ENCODE measurements at regions not wholly inside any gene's neighbourhood (a gene's known extent, or its start where the extent isn't known, plus 50 kb on each side); places are given as distances from the start of the nearest gene placed in this dataset.

GRCh38 chr1:108067884-108068540 lies 103.0 kb upstream of the VAV3 start:
- TF ChIP-seq, protein P1, sequence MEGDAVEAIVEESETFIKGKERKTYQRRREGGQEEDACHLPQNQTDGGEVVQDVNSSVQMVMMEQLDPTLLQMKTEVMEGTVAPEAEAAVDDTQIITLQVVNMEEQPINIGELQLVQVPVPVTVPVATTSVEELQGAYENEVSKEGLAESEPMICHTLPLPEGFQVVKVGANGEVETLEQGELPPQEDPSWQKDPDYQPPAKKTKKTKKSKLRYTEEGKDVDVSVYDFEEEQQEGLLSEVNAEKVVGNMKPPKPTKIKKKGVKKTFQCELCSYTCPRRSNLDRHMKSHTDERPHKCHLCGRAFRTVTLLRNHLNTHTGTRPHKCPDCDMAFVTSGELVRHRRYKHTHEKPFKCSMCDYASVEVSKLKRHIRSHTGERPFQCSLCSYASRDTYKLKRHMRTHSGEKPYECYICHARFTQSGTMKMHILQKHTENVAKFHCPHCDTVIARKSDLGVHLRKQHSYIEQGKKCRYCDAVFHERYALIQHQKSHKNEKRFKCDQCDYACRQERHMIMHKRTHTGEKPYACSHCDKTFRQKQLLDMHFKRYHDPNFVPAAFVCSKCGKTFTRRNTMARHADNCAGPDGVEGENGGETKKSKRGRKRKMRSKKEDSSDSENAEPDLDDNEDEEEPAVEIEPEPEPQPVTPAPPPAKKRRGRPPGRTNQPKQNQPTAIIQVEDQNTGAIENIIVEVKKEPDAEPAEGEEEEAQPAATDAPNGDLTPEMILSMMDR (IDR thresholded peaks at IDR 0.05) = no peak
- TF ChIP-seq EZH2phosphoT487 (IDR thresholded peaks at IDR 0.05) = no peak
- TF ChIP-seq EZH2 (IDR thresholded peaks at IDR 0.05) = no peak
- H3K4me3 ChIP-seq = no peak overlapping the region
- Mint-ChIP-seq H3K27me3 (ENCODE audit: insufficient read depth, low read depth) (no peaks in the 10 kb centered on the region), H3K9me3 (no peaks in the 10 kb centered on the region), H3K4me3 (no peak overlapping the region), H3K4me1 (no peaks in the 10 kb centered on the region), H3K36me3 (no peaks in the 10 kb centered on the region), H3K27ac (no peak overlapping the region)
- no peaks in the 10 kb centered on the region for H3K9me3 ChIP-seq (ENCODE audit: low read depth)
- H3K27me3 ChIP-seq = no peaks in the 10 kb centered on the region
- H3K27ac ChIP-seq = no peak overlapping the region
- no peaks in the 10 kb centered on the region for H3K36me3 ChIP-seq
- no peak overlapping the region for H3K9ac ChIP-seq
- H3K4me2 ChIP-seq = no peak overlapping the region
- H3K79me2 ChIP-seq (ENCODE audit: low read depth) = no peaks in the 10 kb centered on the region
- no peak for DNase-seq (ENCODE audit: low spot score)
- H3K4me1 ChIP-seq = no peaks in the 10 kb centered on the region
- H2AFZ ChIP-seq (replicated peaks) = no peak overlapping the region
- no peaks in the 10 kb centered on the region for H3F3A ChIP-seq (ENCODE audit: low read depth)
- no peaks in the 10 kb centered on the region for H4K20me1 ChIP-seq (ENCODE audit: low read depth)

DNA sequence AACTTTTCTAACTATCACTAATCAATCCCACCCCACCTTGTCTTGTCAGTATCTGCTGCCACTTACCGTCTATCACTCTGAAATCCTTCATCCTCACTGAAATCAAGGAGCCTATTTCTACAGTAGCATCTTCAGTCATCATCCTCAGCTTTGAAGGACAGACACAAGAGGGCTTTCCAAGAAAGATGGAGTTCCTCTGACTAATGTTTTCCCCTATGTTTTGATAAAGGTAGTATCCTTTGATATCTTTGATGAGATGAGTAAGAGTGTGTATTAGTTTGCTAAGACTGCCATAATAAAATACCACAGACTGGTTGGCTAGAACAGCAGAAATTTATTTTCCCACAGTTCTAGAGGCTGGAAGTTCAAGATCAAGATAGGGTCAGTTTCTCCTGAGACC lies 101.8 kb upstream of the VAV3 start:
- peaks cover 5% of the 10 kb centered on the region for H3K9me3 Mint-ChIP-seq
- no peak overlapping the region for H3K4me3 Mint-ChIP-seq
- no peaks in the 10 kb centered on the region for H3K36me3 Mint-ChIP-seq

GRCh38 chr1:108064255-108064654 lies 99.3 kb upstream of the VAV3 start:
- Mint-ChIP-seq H3K27ac (no peak overlapping the region), H3K4me1 (no peaks in the 10 kb centered on the region), H3K27me3 (ENCODE audit: insufficient read depth, low read depth) (peaks cover 2% of the 10 kb centered on the region), H3K9me3 (peaks cover 11% of the 10 kb centered on the region), H3K36me3 (no peaks in the 10 kb centered on the region), H3K4me3 (no peak overlapping the region)
- no peak overlapping the region for H3K9ac ChIP-seq
- no peak for DNase-seq (ENCODE audit: low spot score)
- H3K27ac ChIP-seq = no peak overlapping the region
- no peaks in the 10 kb centered on the region for H3K9me3 ChIP-seq (ENCODE audit: low read depth)
- no peaks in the 10 kb centered on the region for H3K4me1 ChIP-seq
- H3K27me3 ChIP-seq = no peaks in the 10 kb centered on the region
- no peak overlapping the region for H3K4me2 ChIP-seq
- H4K20me1 ChIP-seq (ENCODE audit: low read depth) = no peaks in the 10 kb centered on the region
- H3K79me2 ChIP-seq (ENCODE audit: low read depth) = no peaks in the 10 kb centered on the region
- no peaks in the 10 kb centered on the region for H3F3A ChIP-seq (ENCODE audit: low read depth)
- TF ChIP-seq, protein P1 (IDR thresholded peaks at IDR 0.05) = no peak
- TF ChIP-seq EZH2phosphoT487 (IDR thresholded peaks at IDR 0.05) (no peak), EZH2 (IDR thresholded peaks at IDR 0.05) (no peak)
- H2AFZ ChIP-seq (replicated peaks) = no peak overlapping the region
- no peaks in the 10 kb centered on the region for H3K36me3 ChIP-seq
- H3K4me3 ChIP-seq = no peak overlapping the region

More for the DNA sequence above, 101.8 kb upstream of the VAV3 start:
- no peak overlapping the region for H3K9ac ChIP-seq
- H3K27me3 ChIP-seq = no peaks in the 10 kb centered on the region
- H3K36me3 ChIP-seq = no peaks in the 10 kb centered on the region
- Mint-ChIP-seq H3K27me3 (ENCODE audit: insufficient read depth, low read depth) (no peaks in the 10 kb centered on the region), H3K27ac (no peak overlapping the region), H3K4me1 (no peaks in the 10 kb centered on the region)
- no peak overlapping the region for H2AFZ ChIP-seq (replicated peaks)
- no peaks in the 10 kb centered on the region for H3K9me3 ChIP-seq (ENCODE audit: low read depth)
- H3K79me2 ChIP-seq (ENCODE audit: low read depth) = no peaks in the 10 kb centered on the region
- TF ChIP-seq EZH2phosphoT487 (IDR thresholded peaks at IDR 0.05) = no peak
- no peak overlapping the region for H3K4me3 ChIP-seq
- no peak overlapping the region for H3K4me2 ChIP-seq
- H3K4me1 ChIP-seq = no peaks in the 10 kb centered on the region
- no peaks in the 10 kb centered on the region for H3F3A ChIP-seq (ENCODE audit: low read depth)
- no peaks in the 10 kb centered on the region for H4K20me1 ChIP-seq (ENCODE audit: low read depth)
- no peak overlapping the region for H3K27ac ChIP-seq
- no peak for DNase-seq (ENCODE audit: low spot score)

- Mint-ChIP-seq H3K4me1 (peaks cover under 1% of the 10 kb centered on the region), H3K9me3 (peaks cover 11% of the 10 kb centered on the region), H3K36me3 (no peaks in the 10 kb centered on the region), H3K4me3 (no peak overlapping the region), H3K27me3 (ENCODE audit: insufficient read depth, low read depth) (peaks cover 2% of the 10 kb centered on the region), H3K27ac (no peak overlapping the region)
- H3K9ac ChIP-seq = no peak overlapping the region
- H3K27ac ChIP-seq = no peak overlapping the region
- H2AFZ ChIP-seq (replicated peaks) = no peak overlapping the region
- TF ChIP-seq, protein P1 (IDR thresholded peaks at IDR 0.05) = no peak
- TF ChIP-seq EZH2phosphoT487 (IDR thresholded peaks at IDR 0.05) (no peak), EZH2 (IDR thresholded peaks at IDR 0.05) (no peak)
- H3K79me2 ChIP-seq (ENCODE audit: low read depth) = no peaks in the 10 kb centered on the region
- H3K4me2 ChIP-seq = no peak overlapping the region
- no peaks in the 10 kb centered on the region for H3K36me3 ChIP-seq
- H3F3A ChIP-seq (ENCODE audit: low read depth) = no peaks in the 10 kb centered on the region
- no peaks in the 10 kb centered on the region for H3K27me3 ChIP-seq
- no peak overlapping the region for H3K4me3 ChIP-seq
- H4K20me1 ChIP-seq (ENCODE audit: low read depth) = no peaks in the 10 kb centered on the region
- H3K9me3 ChIP-seq (ENCODE audit: low read depth) = no peaks in the 10 kb centered on the region
- DNase-seq (ENCODE audit: low spot score) = no peak
- no peaks in the 10 kb centered on the region for H3K4me1 ChIP-seq
These were observed 98.7 kb upstream of the VAV3 start for GRCh38 chr1:108063703-108064102.

Measured in neural progenitor cell (in vitro differentiated cells).